GM12872 (cell line): ENCODE measurements at regions not wholly inside any gene's neighbourhood (a gene's known extent, or its start where the extent isn't known, plus 50 kb on each side); places are given as distances from the start of the nearest gene placed in this dataset.

ENCODE experiments used
- TF ChIP-seq, protein P1 (sequence below): IDR thresholded peaks from 3 replicates; pipeline ENCODE4 v1.5.1; 2011; ENCODE audit warnings: low read depth, mild to moderate bottlenecking, low read length, moderate library complexity; ENCODE audit not compliant: insufficient read depth

GRCh38 chr10:61160253-61160652 is 216.3 kb upstream of the RHOBTB1 start:
- TF ChIP-seq, protein P1, sequence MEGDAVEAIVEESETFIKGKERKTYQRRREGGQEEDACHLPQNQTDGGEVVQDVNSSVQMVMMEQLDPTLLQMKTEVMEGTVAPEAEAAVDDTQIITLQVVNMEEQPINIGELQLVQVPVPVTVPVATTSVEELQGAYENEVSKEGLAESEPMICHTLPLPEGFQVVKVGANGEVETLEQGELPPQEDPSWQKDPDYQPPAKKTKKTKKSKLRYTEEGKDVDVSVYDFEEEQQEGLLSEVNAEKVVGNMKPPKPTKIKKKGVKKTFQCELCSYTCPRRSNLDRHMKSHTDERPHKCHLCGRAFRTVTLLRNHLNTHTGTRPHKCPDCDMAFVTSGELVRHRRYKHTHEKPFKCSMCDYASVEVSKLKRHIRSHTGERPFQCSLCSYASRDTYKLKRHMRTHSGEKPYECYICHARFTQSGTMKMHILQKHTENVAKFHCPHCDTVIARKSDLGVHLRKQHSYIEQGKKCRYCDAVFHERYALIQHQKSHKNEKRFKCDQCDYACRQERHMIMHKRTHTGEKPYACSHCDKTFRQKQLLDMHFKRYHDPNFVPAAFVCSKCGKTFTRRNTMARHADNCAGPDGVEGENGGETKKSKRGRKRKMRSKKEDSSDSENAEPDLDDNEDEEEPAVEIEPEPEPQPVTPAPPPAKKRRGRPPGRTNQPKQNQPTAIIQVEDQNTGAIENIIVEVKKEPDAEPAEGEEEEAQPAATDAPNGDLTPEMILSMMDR, result no peak

DNA sequence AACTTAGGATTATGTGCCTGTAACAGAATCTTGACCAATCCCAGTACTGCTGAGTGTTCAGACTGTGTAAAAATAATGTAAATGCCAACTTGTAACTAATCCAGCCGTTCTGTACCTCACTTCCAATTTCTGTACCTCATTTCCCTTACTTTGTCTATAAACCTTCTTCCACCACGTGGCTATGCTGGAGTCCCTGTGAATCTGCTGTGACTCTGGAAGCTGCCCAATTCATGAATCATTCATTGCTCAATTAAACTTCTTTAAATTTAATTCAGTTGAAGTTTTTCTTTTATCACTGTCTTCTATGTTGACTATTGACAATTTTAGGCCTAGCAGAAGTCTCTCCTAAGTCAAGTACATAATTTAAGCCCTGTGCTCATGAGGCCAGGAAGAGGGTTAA is 215.3 kb upstream of the RHOBTB1 start:
- TF ChIP-seq, protein P1, result no peak

GRCh38 chr10:61157182-61157581 is 213.2 kb upstream of the RHOBTB1 start:
- TF ChIP-seq, protein P1, result no peak

DNA sequence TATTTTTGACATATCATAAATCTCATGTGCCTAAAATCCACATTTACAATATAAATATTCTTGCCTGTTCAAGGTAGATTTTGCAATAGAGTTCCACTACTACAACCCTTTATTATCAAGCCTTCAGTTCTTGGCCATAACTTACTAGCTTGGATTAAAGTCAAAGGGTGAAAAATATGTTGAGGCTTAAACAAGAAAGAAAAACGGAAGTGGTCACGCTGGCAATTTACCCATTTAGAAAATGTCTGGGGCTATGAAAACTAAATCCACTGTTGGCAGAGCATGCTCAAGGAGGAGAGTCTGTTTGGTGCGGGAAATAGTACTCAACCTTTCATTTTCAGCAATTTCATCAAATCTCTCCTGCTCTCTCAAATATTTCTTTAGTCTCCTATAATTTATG is 209.8 kb upstream of the RHOBTB1 start:
- TF ChIP-seq, protein P1, result no peak

GRCh38 chr10:61151059-61151458 is 207.1 kb upstream of the RHOBTB1 start:
- TF ChIP-seq, protein P1, result no peak

DNA sequence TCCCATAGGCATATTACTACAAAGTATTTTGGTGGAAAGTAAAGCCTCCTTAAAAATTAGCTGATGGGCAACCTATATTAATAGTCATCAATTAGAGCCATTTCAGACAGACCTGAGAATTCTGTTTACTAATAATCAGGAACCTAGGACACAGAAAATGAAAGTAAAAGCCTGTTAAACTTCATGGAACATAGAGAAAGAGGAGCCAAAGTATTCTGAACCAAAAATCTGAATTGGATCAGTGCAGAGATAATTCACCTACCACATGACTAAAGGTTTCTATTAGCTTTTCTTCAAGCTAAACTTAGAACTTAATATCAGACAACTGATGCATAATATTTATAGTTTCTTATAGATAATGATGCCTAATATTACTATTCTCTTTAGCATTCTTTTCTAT is 204.5 kb upstream of the RHOBTB1 start:
- TF ChIP-seq, protein P1, result no peak

DNA sequence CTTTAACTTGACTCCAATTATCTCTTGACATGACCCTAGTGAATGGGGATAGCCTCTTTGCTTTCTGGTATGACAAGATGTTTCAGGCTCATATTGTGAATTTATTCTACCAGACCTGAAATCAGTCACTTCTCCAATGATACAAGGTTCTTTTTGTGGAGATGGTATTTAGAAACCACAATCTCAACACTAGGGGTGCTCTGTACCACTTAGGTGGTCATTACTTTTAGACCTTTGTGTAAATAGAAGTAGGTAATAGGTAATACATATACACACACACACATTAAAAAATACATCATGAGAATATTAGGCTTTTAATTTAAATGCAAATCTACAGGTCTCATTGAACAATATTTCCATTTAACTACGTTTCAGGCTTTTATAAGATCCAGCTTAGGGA is 199.0 kb upstream of the RHOBTB1 start:
- TF ChIP-seq, protein P1, result 0 out of 3 replicates have a peak, but pooled peaks have one; percentile 20
